HEK293T (cell line): ENCODE measurements at regions not wholly inside any gene's neighbourhood (a gene's known extent, or its start where the extent isn't known, plus 50 kb on each side); places are given as distances from the start of the nearest gene placed in this dataset.
"Not testable (repeated sequence)": the region's sequence is repeated elsewhere in the genome, so short reads cannot be mapped to it uniquely, and the experiment has no call there.

Experiments
- ARNT ChIP-seq: fragments of 450-650 bp; IDR thresholded peaks from 2 replicates; pipeline ENCODE4 v1.6.1; 2017; ENCODE audit warnings: mild to moderate bottlenecking
- BHLHE40 ChIP-seq: fragments of 450-650 bp; IDR thresholded peaks from 2 replicates; pipeline ENCODE4 v1.6.1; 2016; ENCODE audit warnings: mild to moderate bottlenecking, moderate library complexity, borderline replicate concordance
- CTBP1 ChIP-seq: fragments of 450-650 bp; IDR thresholded peaks from 2 replicates; pipeline ENCODE4 v1.6.1; 2016; ENCODE audit warnings: borderline replicate concordance
- FOXK2 ChIP-seq: fragments of 450-650 bp; IDR thresholded peaks from 2 replicates; pipeline ENCODE4 v1.6.1; 2016; ENCODE audit warnings: mild to moderate bottlenecking
- FOXM1 ChIP-seq: fragments of 450-650 bp; IDR thresholded peaks from 2 replicates; pipeline ENCODE4 v1.6.1; 2017; ENCODE audit warnings: mild to moderate bottlenecking, borderline replicate concordance
- HDGF ChIP-seq: fragments of 450-650 bp; IDR thresholded peaks from 2 replicates; pipeline ENCODE4 v1.6.1; 2017; ENCODE audit warnings: antibody characterized with exemption, borderline replicate concordance
- L3MBTL2 ChIP-seq: fragments of 450-650 bp; conservative IDR thresholded peaks from 2 replicates; pipeline ENCODE4 v1.6.1; 2016; ENCODE audit warnings: mild to moderate bottlenecking
- NFRKB ChIP-seq: fragments of 450-650 bp; IDR thresholded peaks from 2 replicates; pipeline ENCODE4 v1.6.1; 2016; ENCODE audit warnings: mild to moderate bottlenecking, moderate library complexity
- PKNOX1 ChIP-seq: fragments of 450-650 bp; IDR thresholded peaks from 2 replicates; pipeline ENCODE4 v1.6.1; 2016
- SP1 ChIP-seq: fragments of 450-650 bp; IDR thresholded peaks from 2 replicates; pipeline ENCODE4 v1.6.1; 2017
- SUZ12 ChIP-seq: fragments of 450-650 bp; IDR thresholded peaks from 2 replicates; pipeline ENCODE4 v1.6.1; 2016; ENCODE audit warnings: mild to moderate bottlenecking
- ZNF384 ChIP-seq: fragments of 450-650 bp; IDR thresholded peaks from 2 replicates; pipeline ENCODE4 v1.6.1; 2016

DNA sequence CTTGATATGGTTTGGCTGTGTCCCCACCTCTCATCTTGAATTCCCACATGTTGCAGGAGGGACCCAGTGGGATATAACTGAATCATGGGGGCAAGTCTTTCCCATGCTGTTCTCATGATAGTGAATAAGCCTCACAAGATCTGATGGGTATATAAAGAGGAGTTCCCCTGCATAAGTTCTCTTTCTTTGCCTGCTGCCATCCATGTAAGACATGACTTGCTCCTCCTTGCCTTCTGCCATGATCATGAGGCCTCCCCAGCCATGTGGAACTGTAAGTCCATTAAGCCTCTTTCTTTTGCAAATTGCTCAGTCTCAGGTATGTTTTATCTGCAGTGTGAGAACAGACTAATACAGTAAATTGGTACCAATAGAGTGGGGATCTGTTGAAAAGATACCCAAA lies 150.2 kb downstream of the QRSL1 start:
- TF ChIP-seq BHLHE40, ARNT, CTBP1, FOXM1, HDGF, PKNOX1, SP1, FOXK2, NFRKB, SUZ12, ZNF384, L3MBTL2: not testable (repeated sequence)
